Activated CD4-positive, alpha-beta T cell treated with anti-CD3 and anti-CD28 coated beads for 48 hours (primary cell): ENCODE measurements at regions not wholly inside any gene's neighbourhood (a gene's known extent, or its start where the extent isn't known, plus 50 kb on each side); places are given as distances from the start of the nearest gene placed in this dataset.
"Not testable (repeated sequence)": the region's sequence is repeated elsewhere in the genome, so short reads cannot be mapped to it uniquely, and the experiment has no call there.

ENCODE experiments used
- DNase-seq: peaks from one replicate; pipeline ENCODE4 v3.0.0-alpha.2; 2020

DNA sequence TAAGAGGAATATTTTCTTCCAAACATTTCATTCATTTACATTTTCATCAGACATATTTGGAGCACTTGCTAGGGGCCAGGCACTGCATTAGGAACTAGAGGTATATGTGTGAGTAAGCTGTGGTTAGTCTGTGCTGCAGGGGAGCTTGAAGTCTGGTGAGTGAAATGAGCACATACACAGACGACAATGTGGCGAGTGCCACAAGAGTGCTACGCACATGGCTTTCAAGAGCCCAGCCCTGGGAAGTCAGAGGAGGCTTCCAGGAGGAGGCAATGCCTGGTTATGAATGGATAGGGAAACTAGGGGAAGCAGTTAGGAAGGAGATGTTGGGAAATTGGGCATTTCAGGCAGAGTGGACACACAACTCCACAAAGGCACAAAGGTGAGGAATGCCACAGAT is 171.8 kb downstream of the IER5 start:
- DNase-seq = no peak

DNA sequence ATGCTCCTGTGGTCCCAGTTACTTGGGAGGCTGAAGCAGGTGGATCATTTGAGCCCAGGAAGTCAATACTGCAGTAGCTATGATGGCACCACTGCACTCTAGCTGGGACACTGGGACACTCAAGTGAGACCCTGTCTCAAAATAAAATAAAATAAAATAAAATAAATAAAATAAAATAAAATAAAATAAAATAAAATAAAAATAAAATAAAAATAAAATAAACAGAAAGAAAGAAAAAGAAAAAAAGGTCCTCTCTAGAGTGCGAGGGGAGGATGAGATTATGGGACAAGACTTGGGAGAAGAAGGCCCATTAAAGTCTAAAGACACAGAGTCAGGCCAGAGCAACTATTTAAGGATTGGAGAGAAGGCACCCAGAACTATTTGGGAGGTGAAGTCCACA is 172.5 kb downstream of the IER5 start:
- no peak for DNase-seq

DNA sequence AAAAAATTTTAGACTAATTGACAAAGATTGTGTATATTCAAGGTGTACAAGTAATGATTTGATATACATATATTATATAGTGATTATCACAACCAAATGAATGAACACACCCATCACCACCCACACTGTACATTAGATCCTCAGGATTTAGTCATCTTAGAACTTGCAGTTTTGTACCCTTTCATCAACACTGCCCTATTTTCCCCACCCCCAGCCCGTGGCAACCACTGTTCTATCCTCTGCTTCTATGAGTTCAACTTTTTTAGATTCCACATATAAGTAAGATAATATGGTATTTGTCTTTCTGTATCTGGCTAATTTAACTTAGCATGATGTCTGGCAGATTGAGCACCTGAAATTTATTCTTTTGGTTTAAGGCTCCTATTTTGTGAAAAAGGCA is 173.6 kb downstream of the IER5 start:
- DNase-seq = no peak

DNA sequence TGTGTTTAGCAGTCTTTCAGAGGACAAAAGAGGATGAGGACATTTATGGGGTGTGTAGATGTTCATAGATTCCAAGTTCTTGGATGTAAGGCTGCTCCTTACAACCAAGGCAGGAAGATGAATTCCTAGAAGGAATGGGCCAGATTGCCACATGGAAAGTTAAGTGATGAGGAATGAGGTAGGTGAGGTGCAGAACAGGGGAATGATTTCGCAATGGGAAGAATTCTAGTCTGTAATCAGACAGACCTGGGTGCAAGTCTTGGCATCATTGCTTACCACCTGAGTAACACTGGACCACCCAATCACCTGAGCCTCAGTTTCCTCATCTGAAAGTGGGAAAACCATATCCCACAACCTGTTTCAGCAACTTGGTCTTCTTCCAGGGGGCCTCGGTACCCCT is 174.9 kb downstream of the IER5 start:
- DNase-seq = no peak

DNA sequence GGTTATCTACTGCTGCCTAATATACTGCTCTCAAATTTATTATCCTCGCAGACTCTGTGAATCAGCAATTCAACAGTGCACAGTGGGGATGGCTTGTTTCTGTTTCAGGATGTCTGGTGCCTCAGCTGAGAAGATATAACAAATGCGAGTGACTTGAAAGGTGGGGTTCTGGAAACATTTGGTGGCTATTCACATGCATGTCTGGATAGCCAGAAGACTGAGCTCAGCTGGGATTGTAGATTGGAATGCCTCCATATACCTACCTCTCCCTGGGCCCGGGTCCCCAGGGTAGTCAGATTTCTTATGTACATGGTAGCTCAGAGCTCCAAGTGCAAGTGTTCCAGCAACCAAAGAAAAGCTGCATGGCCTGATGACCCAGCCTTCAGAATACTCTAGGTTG is 176.3 kb downstream of the IER5 start:
- no peak for DNase-seq

DNA sequence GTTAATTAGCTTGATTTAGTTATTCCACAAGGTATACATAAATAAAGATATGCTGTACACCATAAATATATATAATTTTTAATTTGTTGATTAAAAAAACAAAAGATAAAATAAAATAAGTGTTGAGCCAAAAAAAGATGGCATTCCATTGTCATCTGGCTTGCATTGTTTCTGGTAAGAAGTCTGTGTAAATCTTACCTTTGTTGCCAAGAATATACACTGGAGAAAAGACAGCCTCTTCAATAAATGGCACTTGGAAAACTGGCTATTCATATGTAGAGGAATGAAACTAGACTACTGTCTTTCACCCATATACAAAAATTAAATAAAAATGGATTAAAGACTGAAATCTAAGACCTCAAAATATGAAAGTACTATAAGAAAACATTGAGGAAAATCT is 196.5 kb downstream of the IER5 start:
- no peak for DNase-seq

DNA sequence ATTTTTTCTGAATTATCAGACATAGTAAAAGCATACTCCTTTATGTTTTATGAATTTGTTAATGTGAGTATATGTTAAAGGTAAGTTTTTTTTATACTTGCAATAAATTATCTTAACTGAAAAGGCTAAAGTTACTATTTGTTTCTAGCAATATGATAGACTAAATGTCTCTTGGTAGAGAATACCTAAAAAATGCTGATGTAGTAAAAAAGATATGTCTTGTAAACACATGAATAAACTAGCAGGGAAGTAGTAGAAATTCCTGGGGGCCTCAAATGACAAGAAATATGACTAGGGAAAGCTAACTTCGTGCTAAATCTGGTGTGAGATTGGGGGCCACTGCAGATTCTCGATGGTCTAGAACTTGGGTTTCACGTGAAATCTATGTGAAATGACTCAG is 188.1 kb upstream of the CACNA1E start:
- no peak for DNase-seq

DNA sequence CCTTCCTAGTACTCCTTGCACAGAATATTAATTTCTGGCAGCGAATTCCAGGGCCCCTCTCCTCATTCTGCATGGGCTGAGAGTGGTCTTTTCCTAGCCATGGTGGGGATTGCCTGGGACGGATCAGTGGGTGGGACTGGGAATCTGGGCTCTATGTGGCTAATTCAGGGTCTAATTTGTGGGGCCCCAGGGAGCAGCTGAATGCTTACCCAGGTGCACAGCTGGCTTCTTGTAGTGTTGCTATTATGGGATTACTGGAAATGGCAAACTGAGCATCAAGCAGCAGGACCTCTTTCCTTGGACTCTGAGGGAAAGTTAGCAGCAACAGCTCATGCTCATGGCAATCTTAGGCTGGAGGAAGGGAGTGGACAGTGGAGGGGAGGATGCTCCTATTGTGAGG is 187.1 kb upstream of the CACNA1E start:
- DNase-seq = no peak

DNA sequence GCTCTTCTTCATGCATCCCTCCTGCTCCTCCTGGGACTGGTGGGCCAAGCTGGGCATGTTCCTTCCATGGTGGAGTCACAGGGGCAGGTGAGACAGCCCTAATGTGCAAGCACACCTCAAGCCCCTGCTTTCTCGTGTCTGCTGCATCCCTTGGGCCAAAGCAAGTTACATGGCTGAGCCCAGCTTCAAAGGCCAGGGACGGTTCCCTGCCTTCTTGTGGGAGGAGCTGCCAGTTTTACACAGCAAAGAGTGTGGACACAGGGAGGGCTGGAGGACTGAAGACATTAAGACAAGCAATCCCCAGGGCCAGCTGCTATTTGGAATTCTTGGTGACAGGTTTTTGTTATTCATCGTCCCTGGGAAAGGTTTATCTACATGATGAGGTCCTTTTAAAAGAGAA is 175.2 kb upstream of the CACNA1E start:
- DNase-seq = no peak

DNA sequence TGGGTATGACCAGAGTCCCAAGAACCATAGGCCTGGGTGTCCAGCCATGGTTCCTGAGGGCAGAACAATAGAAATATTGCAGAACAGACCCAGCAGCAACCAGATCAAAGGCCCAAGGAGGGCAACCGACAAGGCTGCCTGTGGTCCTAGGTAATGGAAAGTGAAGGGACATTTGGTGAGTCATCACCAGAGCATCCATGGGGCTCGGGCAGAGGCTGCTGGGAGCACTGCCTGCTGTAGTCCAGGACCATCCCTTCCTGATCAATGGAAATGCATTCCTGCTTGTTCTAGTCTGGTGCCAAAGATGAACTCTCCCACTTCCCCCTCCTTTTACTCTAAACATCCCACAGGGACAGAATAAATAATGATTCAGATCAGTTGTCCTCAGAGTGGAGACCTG is 172.8 kb upstream of the CACNA1E start:
- no peak for DNase-seq

DNA sequence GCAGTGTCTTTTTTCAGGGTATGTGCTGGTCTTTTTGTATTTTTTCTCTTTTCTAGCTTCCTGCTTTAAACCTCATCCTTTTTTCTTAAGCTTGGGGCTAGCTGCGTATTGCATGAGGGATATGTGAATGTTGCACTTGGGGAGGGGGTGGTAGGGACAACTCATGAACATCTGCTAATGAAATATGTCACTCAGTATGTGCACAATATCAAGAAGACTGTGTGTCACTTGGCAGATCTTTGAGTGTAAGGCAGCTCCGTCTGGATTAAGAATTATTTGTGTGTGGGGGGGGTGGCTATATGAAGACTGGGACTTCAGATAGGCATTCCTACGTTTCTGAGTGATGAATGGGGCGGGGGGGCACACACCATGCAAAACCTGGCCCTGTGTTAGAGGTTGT is 170.4 kb upstream of the CACNA1E start:
- DNase-seq = no peak

DNA sequence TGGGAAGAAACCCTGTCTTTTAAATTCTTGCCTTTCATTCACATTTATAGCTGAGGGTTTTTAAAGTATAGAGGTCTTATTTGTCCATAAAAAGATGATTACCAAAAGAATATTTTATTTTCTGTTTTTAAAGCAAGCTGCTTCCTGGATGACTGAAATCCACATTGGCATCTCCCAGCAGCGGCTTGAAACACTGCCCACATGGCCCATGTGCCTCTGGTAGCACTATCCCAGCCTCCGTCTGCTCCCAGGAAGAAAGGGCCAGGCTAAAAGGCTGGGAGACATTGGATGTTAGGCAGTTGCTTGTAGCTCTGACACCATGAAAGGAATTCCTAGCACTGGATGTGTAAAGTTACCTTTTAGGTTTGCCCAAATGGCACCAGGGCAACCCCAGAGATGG is 169.9 kb upstream of the CACNA1E start:
- DNase-seq = no peak

DNA sequence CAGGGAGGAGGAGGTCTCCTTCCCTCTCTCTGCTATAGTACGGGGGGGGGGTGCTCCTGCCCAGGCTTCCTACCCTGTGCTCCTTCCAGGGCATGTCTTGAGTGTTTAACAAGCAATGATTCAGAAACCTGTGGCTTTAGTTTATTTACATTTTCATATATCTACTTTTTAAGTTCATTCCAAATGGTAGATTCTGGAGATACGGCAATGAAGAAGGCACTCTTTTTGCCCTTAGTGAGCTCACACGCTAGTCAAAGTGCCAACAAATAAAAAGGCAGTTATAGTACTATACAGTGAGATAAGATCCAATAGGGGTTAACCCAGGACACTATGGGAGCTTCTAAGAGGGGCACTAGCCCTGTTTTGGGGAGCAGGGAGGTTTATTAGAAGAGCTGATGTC is 169.3 kb upstream of the CACNA1E start:
- no peak for DNase-seq

DNA sequence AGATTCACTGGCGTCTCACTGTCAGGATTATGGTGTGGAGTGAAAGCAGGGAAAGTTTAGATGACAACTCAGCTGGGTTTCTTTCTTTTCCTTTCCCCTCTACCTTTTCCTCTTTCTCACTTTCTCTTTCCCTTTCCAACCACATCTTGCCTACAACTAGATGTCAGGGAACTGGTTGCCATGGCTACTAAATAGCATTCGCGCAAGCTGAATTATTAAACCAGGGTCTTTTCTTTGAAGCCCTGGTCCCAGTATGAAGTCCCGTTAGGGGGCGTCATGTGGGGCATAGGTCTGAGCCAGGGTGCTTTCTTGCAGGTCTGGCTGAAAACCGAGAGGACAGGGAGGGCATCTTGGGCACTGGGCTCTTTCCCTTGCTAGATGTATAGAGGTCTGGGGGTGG is 168.4 kb upstream of the CACNA1E start:
- DNase-seq = no peak

DNA sequence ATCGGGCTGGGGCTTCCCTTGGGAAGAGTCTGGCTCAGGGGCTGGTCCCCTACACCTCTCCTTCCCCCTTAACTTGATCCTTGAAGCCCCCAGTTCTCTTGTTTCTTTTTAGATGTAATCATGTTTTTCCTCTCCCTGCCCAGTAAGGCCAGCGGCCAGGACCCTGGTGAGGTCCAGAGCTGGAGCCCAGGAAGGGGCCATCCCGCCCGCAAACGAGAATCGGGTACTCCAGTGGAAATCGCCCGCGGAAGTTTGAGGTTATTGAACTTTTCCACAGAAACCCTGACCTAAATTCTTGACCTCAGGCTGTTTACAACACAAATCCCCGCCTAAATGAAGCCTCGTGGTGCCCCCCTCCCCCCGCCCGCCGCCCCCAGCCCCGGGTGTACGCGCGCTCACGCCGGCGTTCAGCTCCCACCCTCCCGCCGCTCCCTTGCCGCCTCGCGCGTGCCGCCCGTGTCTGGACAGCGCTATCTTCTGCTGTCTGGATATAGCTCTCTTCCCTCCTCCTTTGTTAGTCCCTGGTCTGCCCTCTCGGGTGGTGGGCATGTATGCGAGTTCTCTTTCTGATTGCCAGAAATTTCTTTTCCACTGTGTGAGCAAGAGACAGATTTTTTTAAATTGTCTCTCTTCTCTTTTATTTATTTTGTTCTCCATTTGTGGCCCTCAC is 165.9 kb upstream of the CACNA1E start:
- peak; percentile 14 for DNase-seq

DNA sequence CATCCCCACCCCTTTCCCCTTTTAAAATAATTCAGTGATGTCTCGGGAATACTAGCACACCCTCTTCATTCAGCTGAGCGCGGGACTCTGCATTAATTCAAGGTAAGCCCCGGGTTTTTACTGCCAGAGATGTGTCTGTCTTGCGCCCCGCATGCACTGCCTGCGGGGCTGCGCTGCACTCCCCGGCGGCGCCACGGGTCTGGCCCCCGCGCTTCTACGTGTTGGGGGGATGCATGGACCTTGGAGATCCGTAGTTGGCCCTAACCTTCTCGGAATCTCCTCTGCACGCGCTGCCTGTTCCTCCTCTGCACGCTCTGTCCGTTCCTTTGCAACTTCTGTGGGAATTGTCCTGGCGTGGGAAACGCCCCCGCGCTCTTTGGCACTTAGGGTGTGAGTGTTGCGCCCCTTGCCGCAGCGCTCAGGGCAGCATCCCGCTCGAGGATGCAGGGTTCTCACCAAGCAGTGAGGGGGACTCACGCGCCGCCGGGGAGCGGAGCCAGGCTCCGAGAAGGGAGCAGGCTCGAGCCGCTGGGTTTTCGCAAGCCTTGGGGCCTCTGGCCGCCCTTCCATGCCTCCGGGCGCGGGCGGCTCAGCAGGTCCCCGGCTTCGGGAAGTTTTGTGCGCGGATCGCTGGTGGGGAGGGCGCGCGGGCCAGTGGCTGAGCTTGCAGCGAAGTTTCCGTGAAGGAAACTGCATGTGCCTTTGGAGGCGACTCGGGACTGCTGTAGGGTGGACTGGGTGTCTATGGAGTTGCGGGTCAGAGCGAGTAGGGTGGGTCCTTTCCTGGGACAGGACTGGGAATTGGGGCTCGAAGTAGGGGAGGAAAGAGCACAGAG is 165.1 kb upstream of the CACNA1E start:
- DNase-seq = peak; percentile 20

DNA sequence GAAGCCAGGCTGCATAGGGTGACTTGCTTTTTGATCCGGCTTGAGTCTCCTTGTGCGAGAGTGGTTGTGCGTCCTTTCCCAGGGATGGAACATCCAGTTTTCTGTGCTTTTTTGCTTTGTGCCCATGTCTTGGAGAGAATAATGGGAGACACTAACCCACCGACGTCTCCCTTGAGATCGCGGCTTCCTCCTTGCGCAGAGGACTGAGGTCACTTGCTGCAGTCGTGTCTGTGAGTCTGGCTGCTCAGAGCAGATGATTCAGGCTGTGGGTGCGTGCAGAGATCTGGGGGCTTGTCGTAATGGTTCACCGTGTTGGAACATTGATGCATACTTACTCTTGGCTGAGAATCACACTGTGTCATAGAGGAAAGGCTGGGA is 164.5 kb upstream of the CACNA1E start:
- peak; percentile 31 for DNase-seq

DNA sequence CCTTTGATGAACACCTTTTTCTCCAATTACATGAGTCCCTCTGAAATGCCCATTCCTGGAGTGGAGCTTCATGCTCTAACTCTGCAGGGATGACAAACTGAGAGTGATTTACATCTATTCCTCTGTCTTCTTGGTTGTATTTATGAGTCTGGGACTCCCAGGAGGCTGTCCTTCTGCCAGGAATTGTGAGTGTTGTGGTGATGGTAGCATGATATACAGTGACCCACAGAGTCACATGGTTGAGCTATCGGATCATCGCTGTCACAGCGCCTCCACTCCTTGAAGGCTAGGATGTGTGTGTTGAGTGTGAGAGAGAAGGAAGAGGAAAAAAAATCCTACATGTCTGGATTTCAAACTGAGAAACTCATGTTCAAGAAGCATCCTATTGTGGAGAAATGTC is 163.4 kb upstream of the CACNA1E start:
- no peak for DNase-seq

DNA sequence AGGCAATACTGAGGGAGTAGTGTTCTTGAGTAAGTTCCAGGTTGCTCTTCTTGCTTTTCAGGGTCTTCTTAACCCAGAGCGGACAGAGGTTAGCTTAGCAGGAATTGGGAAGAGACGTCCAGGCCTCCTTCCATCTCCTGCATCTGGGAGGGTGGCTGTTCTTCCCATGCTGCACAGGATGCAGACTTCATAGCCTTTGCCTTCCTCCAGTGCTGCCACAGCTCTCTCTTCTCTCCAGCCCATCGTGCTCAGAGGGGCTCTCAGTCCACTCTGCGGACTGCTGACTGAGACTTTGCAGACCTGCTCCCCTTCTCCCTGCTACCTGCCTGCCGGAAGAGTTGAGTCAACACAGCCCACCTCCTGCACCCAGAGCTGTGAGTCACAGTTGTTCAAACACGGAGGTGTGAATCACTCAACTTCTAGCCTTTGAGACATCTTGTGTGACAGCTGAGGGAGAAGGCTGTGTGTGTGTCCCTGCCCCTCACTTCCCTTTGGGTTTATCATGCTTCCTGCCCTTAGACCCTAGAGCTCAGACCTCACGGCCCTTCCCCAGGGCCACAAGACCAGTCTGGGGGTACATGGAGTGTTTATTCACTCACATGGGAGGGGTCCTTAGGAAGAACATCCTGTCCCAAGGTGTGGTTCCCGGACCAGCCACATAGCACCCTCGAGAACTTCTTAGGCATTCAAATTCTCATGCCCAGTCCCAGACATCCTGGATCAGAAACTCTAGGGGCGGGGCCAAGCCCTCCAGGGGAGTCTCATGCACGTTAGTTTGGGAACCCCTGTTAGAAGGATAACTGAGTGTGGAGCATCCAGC is 158.3 kb upstream of the CACNA1E start:
- peak; percentile 75 for DNase-seq

DNA sequence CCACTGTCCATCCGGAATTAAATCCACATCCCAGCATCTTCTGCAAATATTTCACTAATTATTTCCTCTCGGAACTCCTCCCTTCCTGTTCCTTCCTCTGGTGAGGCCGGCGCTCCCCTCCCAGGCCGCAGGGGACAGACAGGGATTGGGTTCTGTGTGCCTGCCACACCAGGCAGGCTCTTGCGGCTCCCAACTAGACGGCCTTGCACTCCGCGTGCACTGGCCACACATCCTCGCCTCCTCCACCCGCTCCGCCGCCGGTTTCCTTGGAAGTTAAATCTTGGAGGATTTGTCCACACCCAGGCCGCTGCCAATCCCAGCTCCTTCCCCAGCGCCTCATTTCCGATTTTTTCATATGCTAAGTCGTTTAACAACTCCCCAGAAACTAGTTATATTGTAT is 157.6 kb upstream of the CACNA1E start:
- DNase-seq = not testable (repeated sequence)

DNA sequence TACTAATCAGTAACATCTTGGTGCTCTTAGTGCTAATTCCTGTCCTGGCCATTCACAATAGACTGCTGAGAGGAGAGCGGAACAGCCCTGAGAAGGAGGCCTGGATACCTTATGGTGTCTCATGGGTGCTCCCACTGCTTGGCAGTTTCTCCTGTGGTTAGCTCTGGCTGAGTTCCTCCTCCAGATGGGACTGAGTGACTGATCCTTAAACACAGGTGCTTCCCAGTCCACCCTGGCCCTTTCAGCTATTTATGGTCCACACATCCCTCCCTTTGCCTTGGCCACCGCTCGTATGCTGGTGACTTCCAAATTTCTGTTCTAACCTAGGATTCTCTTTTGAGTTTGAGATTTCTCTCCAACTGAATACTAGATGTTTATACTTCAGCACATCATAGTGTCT is 157.0 kb upstream of the CACNA1E start:
- DNase-seq = no peak

DNA sequence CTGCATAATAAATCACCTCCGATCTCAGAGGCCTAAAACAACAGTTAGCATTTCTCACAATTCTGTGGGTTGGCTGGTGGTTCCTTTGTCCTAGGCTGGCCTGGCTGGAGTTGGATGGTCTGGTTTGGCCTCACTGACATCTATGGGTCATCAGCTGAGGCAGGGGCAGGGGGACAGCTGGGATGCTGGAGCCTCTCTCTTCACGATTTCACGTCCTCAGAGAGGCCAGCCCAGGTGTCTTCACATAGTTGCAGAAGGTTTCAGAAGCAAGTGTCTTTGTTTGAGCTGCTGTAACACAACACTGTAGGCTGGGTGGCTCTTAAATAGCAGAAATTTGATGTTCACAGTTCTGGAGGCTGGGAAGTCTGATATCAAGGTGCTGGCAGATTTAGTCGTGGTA is 155.5 kb upstream of the CACNA1E start:
- DNase-seq = no peak

DNA sequence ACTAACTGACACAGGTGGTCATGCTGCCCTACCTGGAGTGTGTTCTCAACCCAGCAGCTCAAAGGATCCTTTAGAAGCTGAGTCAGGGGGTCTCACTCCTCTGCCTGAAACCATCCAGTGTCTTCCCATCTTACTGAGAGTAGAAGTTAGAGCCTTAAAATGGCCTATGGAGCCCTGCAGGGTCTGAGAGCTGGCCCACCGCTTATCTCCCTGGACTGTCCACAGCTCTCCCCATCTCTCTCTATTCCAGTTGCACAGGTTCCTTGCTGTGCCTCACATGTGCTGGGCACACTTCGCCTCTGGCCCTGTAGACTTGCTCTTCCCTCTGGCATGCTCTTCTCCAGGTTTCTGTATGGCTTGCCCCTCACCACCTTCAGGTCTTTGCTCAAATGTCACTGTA is 148.6 kb upstream of the CACNA1E start:
- no peak for DNase-seq

DNA sequence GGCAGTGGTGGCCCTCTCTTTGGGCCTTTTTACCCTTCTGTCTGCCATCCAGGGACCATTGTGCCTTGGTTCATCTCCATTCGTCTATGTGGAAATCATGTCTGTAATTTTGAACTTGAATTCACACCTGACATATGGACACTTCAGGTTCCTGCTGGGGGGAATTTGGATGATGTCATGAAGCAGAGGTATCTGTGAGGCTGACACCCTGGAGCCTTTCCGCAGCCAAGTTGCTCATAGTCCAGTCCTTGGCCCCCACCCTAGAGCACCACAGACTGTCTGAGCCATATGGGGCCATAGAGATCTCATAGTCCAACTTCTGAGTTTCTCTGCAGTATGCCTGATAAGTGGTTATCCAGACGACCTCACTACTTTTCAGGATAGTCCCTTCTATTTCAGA is 147.7 kb upstream of the CACNA1E start:
- DNase-seq = no peak
